Neural cell (in vitro differentiated cells): ENCODE measurements at regions not wholly inside any gene's neighbourhood (a gene's known extent, or its start where the extent isn't known, plus 50 kb on each side); places are given as distances from the start of the nearest gene placed in this dataset.
"Not testable (repeated sequence)": the region's sequence is repeated elsewhere in the genome, so short reads cannot be mapped to it uniquely, and the experiment has no call there.

Experiments used
- EP300 ChIP-seq: fragments of 450-650 bp; conservative IDR thresholded peaks from 2 replicates; pipeline ENCODE4 v1.6.1; 2014; ENCODE audit warnings: antibody characterized with exemption, mild to moderate bottlenecking, moderate library complexity; ENCODE audit not compliant: poor library complexity, severe bottlenecking
- EZH2 ChIP-seq: fragments of 200-600, 300-800 bp; shearing (Covaris generic), sonication (generic); IDR thresholded peaks from 2 replicates; pipeline ENCODE4 v1.6.1; 2014; ENCODE audit warnings: antibody characterized with exemption, low read length, borderline replicate concordance, mild to moderate bottlenecking; ENCODE audit not compliant: insufficient read depth, poor library complexity, severe bottlenecking
- MXI1 ChIP-seq: fragments of 450-650 bp; conservative IDR thresholded peaks from 2 replicates; pipeline ENCODE4 v1.6.1; 2014; ENCODE audit warnings: antibody characterized with exemption, mild to moderate bottlenecking; ENCODE audit not compliant: poor library complexity, severe bottlenecking
- POLR2AphosphoS5 ChIP-seq: IDR thresholded peaks from 2 replicates; pipeline ENCODE4 v1.6.1; 2012
- RAD21 ChIP-seq: fragments of 450-650 bp; conservative IDR thresholded peaks from 2 replicates; pipeline ENCODE4 v1.6.1; 2014; ENCODE audit warnings: antibody characterized with exemption, mild to moderate bottlenecking, moderate library complexity
- TAF1 ChIP-seq: IDR thresholded peaks from 2 replicates; pipeline ENCODE4 v1.6.1; 2012; ENCODE audit warnings: low read depth
- TF ChIP-seq, protein P1 (sequence below): fragments of 450-650 bp; IDR thresholded peaks from 2 replicates; pipeline ENCODE4 v1.5.1; 2014; ENCODE audit warnings: antibody characterized with exemption, mild to moderate bottlenecking, moderate library complexity; ENCODE audit not compliant: poor library complexity, severe bottlenecking
- TF ChIP-seq, protein P2 (sequence below): IDR thresholded peaks from 2 replicates; pipeline ENCODE4 v1.6.1; 2012; ENCODE audit warnings: borderline replicate concordance

DNA sequence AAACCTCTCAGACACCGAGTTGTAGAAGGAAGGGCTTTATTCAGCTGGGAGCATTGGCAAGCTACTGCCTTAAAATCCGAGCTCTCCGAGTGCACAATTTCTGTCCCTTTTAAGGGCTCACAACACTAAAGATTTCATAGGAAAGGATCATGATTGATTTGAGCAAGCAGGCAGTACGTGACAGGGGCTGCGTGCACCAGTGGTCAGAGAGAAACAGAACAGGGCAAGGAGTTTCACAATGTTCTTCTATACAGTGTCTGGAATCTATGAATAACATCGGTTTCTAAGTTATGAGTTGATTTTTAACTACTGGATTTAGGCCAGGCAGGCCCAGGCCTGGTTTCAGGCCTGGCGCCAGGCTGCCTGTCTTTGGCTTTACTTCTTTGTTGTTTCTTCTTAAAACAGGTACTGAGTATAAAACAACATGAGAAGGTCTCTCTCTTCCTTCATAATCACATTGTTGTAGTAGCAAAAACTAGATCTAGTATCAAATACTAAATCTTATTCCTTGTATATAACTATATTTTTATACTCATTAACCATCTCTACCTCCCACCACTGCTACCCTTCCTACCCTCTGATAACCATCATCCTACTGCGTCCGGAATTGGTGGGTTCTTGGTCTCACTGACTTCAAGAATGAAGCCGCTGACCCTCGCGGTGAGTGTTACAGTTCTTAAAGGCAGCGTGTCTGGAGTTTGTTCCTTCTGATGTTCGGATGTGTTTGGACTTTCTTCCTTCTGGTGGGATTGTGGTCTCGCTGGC lies 1212.5 kb downstream of the OTOL1 start:
- TF ChIP-seq, protein P1, sequence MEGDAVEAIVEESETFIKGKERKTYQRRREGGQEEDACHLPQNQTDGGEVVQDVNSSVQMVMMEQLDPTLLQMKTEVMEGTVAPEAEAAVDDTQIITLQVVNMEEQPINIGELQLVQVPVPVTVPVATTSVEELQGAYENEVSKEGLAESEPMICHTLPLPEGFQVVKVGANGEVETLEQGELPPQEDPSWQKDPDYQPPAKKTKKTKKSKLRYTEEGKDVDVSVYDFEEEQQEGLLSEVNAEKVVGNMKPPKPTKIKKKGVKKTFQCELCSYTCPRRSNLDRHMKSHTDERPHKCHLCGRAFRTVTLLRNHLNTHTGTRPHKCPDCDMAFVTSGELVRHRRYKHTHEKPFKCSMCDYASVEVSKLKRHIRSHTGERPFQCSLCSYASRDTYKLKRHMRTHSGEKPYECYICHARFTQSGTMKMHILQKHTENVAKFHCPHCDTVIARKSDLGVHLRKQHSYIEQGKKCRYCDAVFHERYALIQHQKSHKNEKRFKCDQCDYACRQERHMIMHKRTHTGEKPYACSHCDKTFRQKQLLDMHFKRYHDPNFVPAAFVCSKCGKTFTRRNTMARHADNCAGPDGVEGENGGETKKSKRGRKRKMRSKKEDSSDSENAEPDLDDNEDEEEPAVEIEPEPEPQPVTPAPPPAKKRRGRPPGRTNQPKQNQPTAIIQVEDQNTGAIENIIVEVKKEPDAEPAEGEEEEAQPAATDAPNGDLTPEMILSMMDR, result not testable (repeated sequence)
- TF ChIP-seq RAD21, POLR2AphosphoS5, EP300, TAF1, EZH2, MXI1: not testable (repeated sequence)
- TF ChIP-seq, protein P2, sequence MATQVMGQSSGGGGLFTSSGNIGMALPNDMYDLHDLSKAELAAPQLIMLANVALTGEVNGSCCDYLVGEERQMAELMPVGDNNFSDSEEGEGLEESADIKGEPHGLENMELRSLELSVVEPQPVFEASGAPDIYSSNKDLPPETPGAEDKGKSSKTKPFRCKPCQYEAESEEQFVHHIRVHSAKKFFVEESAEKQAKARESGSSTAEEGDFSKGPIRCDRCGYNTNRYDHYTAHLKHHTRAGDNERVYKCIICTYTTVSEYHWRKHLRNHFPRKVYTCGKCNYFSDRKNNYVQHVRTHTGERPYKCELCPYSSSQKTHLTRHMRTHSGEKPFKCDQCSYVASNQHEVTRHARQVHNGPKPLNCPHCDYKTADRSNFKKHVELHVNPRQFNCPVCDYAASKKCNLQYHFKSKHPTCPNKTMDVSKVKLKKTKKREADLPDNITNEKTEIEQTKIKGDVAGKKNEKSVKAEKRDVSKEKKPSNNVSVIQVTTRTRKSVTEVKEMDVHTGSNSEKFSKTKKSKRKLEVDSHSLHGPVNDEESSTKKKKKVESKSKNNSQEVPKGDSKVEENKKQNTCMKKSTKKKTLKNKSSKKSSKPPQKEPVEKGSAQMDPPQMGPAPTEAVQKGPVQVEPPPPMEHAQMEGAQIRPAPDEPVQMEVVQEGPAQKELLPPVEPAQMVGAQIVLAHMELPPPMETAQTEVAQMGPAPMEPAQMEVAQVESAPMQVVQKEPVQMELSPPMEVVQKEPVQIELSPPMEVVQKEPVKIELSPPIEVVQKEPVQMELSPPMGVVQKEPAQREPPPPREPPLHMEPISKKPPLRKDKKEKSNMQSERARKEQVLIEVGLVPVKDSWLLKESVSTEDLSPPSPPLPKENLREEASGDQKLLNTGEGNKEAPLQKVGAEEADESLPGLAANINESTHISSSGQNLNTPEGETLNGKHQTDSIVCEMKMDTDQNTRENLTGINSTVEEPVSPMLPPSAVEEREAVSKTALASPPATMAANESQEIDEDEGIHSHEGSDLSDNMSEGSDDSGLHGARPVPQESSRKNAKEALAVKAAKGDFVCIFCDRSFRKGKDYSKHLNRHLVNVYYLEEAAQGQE, result not testable (repeated sequence)
